ENCODE measurements at regions not wholly inside any gene's neighbourhood (a gene's known extent, or its start where the extent isn't known, plus 50 kb on each side); places are given as distances from the start of the nearest gene placed in this dataset.

- Mint-ChIP-seq H3K27ac (no peak overlapping the region), H3K27me3 (no peaks in the 10 kb centered on the region), H3K4me1 (no peaks in the 10 kb centered on the region), H3K36me3 (ENCODE audit: low read depth) (no peaks in the 10 kb centered on the region), H3K9me3 (peaks cover 4% of the 10 kb centered on the region), H3K4me3 (no peak overlapping the region)
- DNase-seq = no peak
- no peak for ATAC-seq
Measured at GRCh38 chr11:21896746-21897602, 295.9 kb upstream of the ANO5 start.

GRCh38 chr11:21897752-21898151 lies 295.1 kb upstream of the ANO5 start:
- ATAC-seq (no peak), DNase-seq (no peak)
- H3K4me1 Mint-ChIP-seq = no peaks in the 10 kb centered on the region
- H3K9me3 Mint-ChIP-seq = peaks cover 4% of the 10 kb centered on the region
- H3K4me3 Mint-ChIP-seq = no peak overlapping the region
- no peak overlapping the region for H3K27ac Mint-ChIP-seq
- H3K36me3 Mint-ChIP-seq (ENCODE audit: low read depth) = no peaks in the 10 kb centered on the region
- no peaks in the 10 kb centered on the region for H3K27me3 Mint-ChIP-seq

GRCh38 chr11:21908211-21908610 lies 284.7 kb upstream of the ANO5 start:
- H3K27ac Mint-ChIP-seq = no peak overlapping the region
- H3K36me3 Mint-ChIP-seq (ENCODE audit: low read depth) = no peaks in the 10 kb centered on the region
- no peaks in the 10 kb centered on the region for H3K4me1 Mint-ChIP-seq
- peaks cover 19% of the 10 kb centered on the region for H3K9me3 Mint-ChIP-seq
- no peaks in the 10 kb centered on the region for H3K27me3 Mint-ChIP-seq
- H3K4me3 Mint-ChIP-seq = no peak overlapping the region
- DNase-seq (no peak), ATAC-seq (no peak)

- H3K9me3 Mint-ChIP-seq = peaks cover 21% of the 10 kb centered on the region
- ATAC-seq (no peak), DNase-seq (no peak)
- no peaks in the 10 kb centered on the region for H3K27me3 Mint-ChIP-seq
- no peak overlapping the region for H3K27ac Mint-ChIP-seq
- H3K4me3 Mint-ChIP-seq = no peak overlapping the region
- H3K36me3 Mint-ChIP-seq (ENCODE audit: low read depth) = no peaks in the 10 kb centered on the region
- no peaks in the 10 kb centered on the region for H3K4me1 Mint-ChIP-seq
Measured at GRCh38 chr11:21909145-21909544, 283.7 kb upstream of the ANO5 start.

GRCh38 chr11:21911061-21911460 lies 281.8 kb upstream of the ANO5 start:
- H3K27ac Mint-ChIP-seq = no peak overlapping the region
- no peaks in the 10 kb centered on the region for H3K36me3 Mint-ChIP-seq (ENCODE audit: low read depth)
- H3K4me3 Mint-ChIP-seq = no peak overlapping the region
- no peaks in the 10 kb centered on the region for H3K4me1 Mint-ChIP-seq
- H3K27me3 Mint-ChIP-seq = no peaks in the 10 kb centered on the region
- peaks cover 15% of the 10 kb centered on the region for H3K9me3 Mint-ChIP-seq
- ATAC-seq (no peak), DNase-seq (no peak)

- Mint-ChIP-seq H3K4me3 (no peak overlapping the region), H3K4me1 (no peaks in the 10 kb centered on the region), H3K36me3 (ENCODE audit: low read depth) (no peaks in the 10 kb centered on the region), H3K9me3 (peaks cover 11% of the 10 kb centered on the region), H3K27ac (no peak overlapping the region), H3K27me3 (no peaks in the 10 kb centered on the region)
- ATAC-seq = no peak
- no peak for DNase-seq
Measured at GRCh38 chr11:21912285-21912684, 280.6 kb upstream of the ANO5 start.

- ATAC-seq (no peak), DNase-seq (no peak)
- Mint-ChIP-seq H3K4me3 (no peak overlapping the region), H3K9me3 (peaks cover 3% of the 10 kb centered on the region), H3K4me1 (no peaks in the 10 kb centered on the region), H3K27me3 (no peaks in the 10 kb centered on the region), H3K27ac (no peak overlapping the region), H3K36me3 (ENCODE audit: low read depth) (no peaks in the 10 kb centered on the region)
Measured at GRCh38 chr11:21921151-21921550, 271.7 kb upstream of the ANO5 start.

- DNase-seq (no peak), ATAC-seq (no peak)
- Mint-ChIP-seq H3K36me3 (ENCODE audit: low read depth) (no peaks in the 10 kb centered on the region), H3K9me3 (peaks cover 3% of the 10 kb centered on the region), H3K4me3 (no peak overlapping the region), H3K27ac (no peak overlapping the region), H3K27me3 (no peaks in the 10 kb centered on the region), H3K4me1 (no peaks in the 10 kb centered on the region)
Measured at GRCh38 chr11:21924262-21924661, 268.6 kb upstream of the ANO5 start.

- no peaks in the 10 kb centered on the region for H3K36me3 Mint-ChIP-seq (ENCODE audit: low read depth)
- no peaks in the 10 kb centered on the region for H3K4me1 Mint-ChIP-seq
- ATAC-seq (no peak), DNase-seq (no peak)
- no peak overlapping the region for H3K27ac Mint-ChIP-seq
- no peak overlapping the region for H3K4me3 Mint-ChIP-seq
- peaks cover 3% of the 10 kb centered on the region for H3K9me3 Mint-ChIP-seq
- H3K27me3 Mint-ChIP-seq = no peaks in the 10 kb centered on the region
Measured at GRCh38 chr11:21927628-21928027, 265.3 kb upstream of the ANO5 start.

- no peak overlapping the region for H3K4me3 Mint-ChIP-seq
- H3K27me3 Mint-ChIP-seq = no peaks in the 10 kb centered on the region
- no peak for DNase-seq
- H3K27ac Mint-ChIP-seq = no peak overlapping the region
- no peaks in the 10 kb centered on the region for H3K9me3 Mint-ChIP-seq
- ATAC-seq = no peak
- H3K36me3 Mint-ChIP-seq (ENCODE audit: low read depth) = no peaks in the 10 kb centered on the region
- H3K4me1 Mint-ChIP-seq = no peaks in the 10 kb centered on the region
Measured at GRCh38 chr11:21928847-21929246, 264.0 kb upstream of the ANO5 start.

GRCh38 chr11:21930408-21930807 lies 262.5 kb upstream of the ANO5 start:
- H3K4me1 Mint-ChIP-seq = no peaks in the 10 kb centered on the region
- no peaks in the 10 kb centered on the region for H3K36me3 Mint-ChIP-seq (ENCODE audit: low read depth)
- H3K27me3 Mint-ChIP-seq = no peaks in the 10 kb centered on the region
- no peaks in the 10 kb centered on the region for H3K9me3 Mint-ChIP-seq
- H3K27ac Mint-ChIP-seq = no peak overlapping the region
- ATAC-seq (no peak), DNase-seq (no peak)
- no peak overlapping the region for H3K4me3 Mint-ChIP-seq

GRCh38 chr11:21931436-21932101 lies 261.3 kb upstream of the ANO5 start:
- H3K27me3 Mint-ChIP-seq = no peaks in the 10 kb centered on the region
- DNase-seq (no peak), ATAC-seq (no peak)
- H3K36me3 Mint-ChIP-seq (ENCODE audit: low read depth) = no peaks in the 10 kb centered on the region
- H3K27ac Mint-ChIP-seq = no peak overlapping the region
- H3K4me1 Mint-ChIP-seq = no peaks in the 10 kb centered on the region
- no peaks in the 10 kb centered on the region for H3K9me3 Mint-ChIP-seq
- no peak overlapping the region for H3K4me3 Mint-ChIP-seq

- ATAC-seq = no peak
- no peaks in the 10 kb centered on the region for H3K36me3 Mint-ChIP-seq (ENCODE audit: low read depth)
- H3K4me3 Mint-ChIP-seq = no peak overlapping the region
- DNase-seq = no peak
- H3K9me3 Mint-ChIP-seq = no peaks in the 10 kb centered on the region
- H3K27ac Mint-ChIP-seq = no peak overlapping the region
- H3K4me1 Mint-ChIP-seq = no peaks in the 10 kb centered on the region
- no peaks in the 10 kb centered on the region for H3K27me3 Mint-ChIP-seq
Measured at GRCh38 chr11:21933095-21933494, 259.8 kb upstream of the ANO5 start.

- H3K27me3 Mint-ChIP-seq = no peaks in the 10 kb centered on the region
- no peaks in the 10 kb centered on the region for H3K9me3 Mint-ChIP-seq
- no peak for ATAC-seq
- H3K36me3 Mint-ChIP-seq (ENCODE audit: low read depth) = no peaks in the 10 kb centered on the region
- no peaks in the 10 kb centered on the region for H3K4me1 Mint-ChIP-seq
- no peak overlapping the region for H3K4me3 Mint-ChIP-seq
- H3K27ac Mint-ChIP-seq = no peak overlapping the region
- no peak for DNase-seq
Measured at GRCh38 chr11:21944577-21944976, 248.3 kb upstream of the ANO5 start.

GRCh38 chr11:21948876-21949275 lies 244.0 kb upstream of the ANO5 start:
- no peak for ATAC-seq
- Mint-ChIP-seq H3K27me3 (no peaks in the 10 kb centered on the region), H3K9me3 (no peaks in the 10 kb centered on the region), H3K4me1 (no peaks in the 10 kb centered on the region), H3K27ac (no peak overlapping the region), H3K4me3 (no peak overlapping the region), H3K36me3 (ENCODE audit: low read depth) (no peaks in the 10 kb centered on the region)
- DNase-seq = no peak

Measured in activated naive CD8-positive, alpha-beta T cell treated with anti-CD3 and anti-CD28 coated beads, Interleukin-2, amount 50 U/mL, for 24 hours (primary cell).